ENCODE measurements at regions not wholly inside any gene's neighbourhood (a gene's known extent, or its start where the extent isn't known, plus 50 kb on each side); places are given as distances from the start of the nearest gene placed in this dataset.

- TF ChIP-seq CTCF (IDR thresholded peaks at IDR 0.05) (no peak), POLR2A (IDR thresholded peaks at IDR 0.05) (no peak), POLR2AphosphoS5 (IDR thresholded peaks at IDR 0.05) (no peak)
These were observed 889.5 kb downstream of the JRKL start for GRCh38 chr11:97279341-97279740.

Measured in breast epithelium (tissue), 3 donors.